ENCODE measurements at regions not wholly inside any gene's neighbourhood (a gene's known extent, or its start where the extent isn't known, plus 50 kb on each side); places are given as distances from the start of the nearest gene placed in this dataset.

DNA sequence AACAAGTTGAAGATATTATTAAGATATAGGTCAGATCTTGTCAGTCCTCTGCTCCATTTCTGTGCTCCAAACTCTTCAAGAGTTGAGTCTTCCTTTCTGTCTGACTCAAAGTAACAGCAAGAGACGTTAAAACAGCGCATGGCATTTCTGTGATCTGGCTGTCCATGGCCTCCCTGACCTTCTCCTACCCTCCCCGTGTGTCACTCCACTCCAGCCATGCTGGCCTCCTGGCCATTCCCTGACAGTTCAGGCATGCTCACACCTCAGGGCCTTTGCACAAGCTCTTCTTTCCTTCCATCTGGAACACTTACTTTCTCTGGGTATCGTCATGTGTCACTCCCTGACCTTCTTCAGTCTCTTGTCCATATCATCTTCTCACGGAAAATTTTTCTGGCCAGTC, 229.0 kb downstream of the CENPF start:
- TF ChIP-seq, protein P1, sequence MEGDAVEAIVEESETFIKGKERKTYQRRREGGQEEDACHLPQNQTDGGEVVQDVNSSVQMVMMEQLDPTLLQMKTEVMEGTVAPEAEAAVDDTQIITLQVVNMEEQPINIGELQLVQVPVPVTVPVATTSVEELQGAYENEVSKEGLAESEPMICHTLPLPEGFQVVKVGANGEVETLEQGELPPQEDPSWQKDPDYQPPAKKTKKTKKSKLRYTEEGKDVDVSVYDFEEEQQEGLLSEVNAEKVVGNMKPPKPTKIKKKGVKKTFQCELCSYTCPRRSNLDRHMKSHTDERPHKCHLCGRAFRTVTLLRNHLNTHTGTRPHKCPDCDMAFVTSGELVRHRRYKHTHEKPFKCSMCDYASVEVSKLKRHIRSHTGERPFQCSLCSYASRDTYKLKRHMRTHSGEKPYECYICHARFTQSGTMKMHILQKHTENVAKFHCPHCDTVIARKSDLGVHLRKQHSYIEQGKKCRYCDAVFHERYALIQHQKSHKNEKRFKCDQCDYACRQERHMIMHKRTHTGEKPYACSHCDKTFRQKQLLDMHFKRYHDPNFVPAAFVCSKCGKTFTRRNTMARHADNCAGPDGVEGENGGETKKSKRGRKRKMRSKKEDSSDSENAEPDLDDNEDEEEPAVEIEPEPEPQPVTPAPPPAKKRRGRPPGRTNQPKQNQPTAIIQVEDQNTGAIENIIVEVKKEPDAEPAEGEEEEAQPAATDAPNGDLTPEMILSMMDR (IDR thresholded peaks at IDR 0.05) = no peak
- TF ChIP-seq EP300 (IDR thresholded peaks at IDR 0.05) (no peak), POLR2AphosphoS5 (IDR thresholded peaks at IDR 0.05) (no peak), POLR2A (IDR thresholded peaks at IDR 0.05) (no peak)

DNA sequence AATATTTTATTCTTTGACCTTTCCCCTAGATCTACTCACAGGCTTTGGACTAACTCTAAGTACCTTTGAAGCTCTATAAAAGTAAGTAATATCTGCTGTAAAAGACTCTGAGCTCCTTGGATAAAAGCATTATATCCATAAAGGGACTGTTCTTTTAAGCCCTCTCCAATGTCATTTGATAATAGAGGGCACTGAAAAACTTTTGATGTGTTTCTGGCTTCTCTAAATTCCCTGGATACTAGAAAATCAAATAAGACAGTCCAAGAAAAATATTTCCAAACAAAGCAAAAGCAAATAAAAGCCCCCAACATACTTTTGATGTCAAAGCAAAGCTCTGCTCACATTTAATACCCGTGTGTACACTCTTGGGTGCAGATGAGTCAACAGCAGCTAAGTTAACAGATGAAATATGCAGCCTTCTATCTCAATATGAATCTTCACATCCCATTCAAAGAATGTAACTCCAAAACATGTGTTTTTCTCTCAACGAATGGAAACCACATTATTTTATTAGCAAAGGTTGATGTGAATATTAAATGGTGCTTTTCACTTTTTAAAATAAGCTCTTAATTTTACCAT, 230.3 kb downstream of the CENPF start:
- peaks cover 0 to 4% (median under 1%) of the 10 kb centered on the region in 4 donors for H3K9me3 ChIP-seq
- 41 to 56% (median 47%) methylated on average over 2 of the region's 2 CpGs for WGBS, 5 donors
- intact Hi-C loops (cut with DNase I; ENCODE audit: low total_unique reads) = no loop called here
- no peaks in the 10 kb centered on the region for H3K36me3 ChIP-seq
- DNase-seq = no peak
- TF ChIP-seq, protein P1 (IDR thresholded peaks at IDR 0.05) = no peak
- TF ChIP-seq POLR2AphosphoS5 (IDR thresholded peaks at IDR 0.05) (no peak), EP300 (IDR thresholded peaks at IDR 0.05) (no peak)
- no peaks in the 10 kb centered on the region for H3K4me1 ChIP-seq
- H3K27ac ChIP-seq = no peak overlapping the region
- H3K27me3 ChIP-seq = no peaks in the 10 kb centered on the region
- H3K4me3 ChIP-seq = no peak overlapping the region

More for the DNA sequence above, 229.0 kb downstream of the CENPF start:
- no peak overlapping the region for H3K4me3 ChIP-seq
- no peaks in the 10 kb centered on the region for H3K27me3 ChIP-seq
- intact Hi-C loops (cut with DNase I; ENCODE audit: low total_unique reads) = no loop called here
- 71 to 93% (median 88%) methylated on average over 5 of the region's 5 CpGs for WGBS, 5 donors
- H3K9me3 ChIP-seq = peaks cover 0 to 13% (median 6%) of the 10 kb centered on the region in 4 donors
- H3K4me1 ChIP-seq = no peaks in the 10 kb centered on the region
- H3K36me3 ChIP-seq = no peaks in the 10 kb centered on the region
- no peak overlapping the region for H3K27ac ChIP-seq
- no peak for DNase-seq

DNA sequence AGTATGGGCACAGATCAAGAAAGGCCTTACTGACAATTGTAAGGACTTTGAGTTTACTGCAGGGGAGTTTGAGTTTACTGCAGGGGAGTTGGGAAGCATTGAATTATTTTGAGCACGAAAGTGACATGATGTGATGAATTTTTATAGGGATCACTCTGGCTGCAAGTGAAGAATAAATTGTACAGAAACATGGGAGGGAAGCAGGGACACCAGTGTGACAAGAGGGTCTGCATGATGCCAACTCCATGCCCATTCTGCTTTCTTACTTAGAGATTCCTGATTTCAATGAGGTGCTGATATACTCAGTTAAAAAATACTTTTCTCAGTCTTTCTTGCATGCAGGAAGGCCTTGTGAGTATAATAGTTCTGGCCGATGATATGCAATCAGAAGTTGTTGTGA, 234.4 kb downstream of the CENPF start:
- intact Hi-C loops (cut with DNase I; ENCODE audit: low total_unique reads) = no loop called here

DNA sequence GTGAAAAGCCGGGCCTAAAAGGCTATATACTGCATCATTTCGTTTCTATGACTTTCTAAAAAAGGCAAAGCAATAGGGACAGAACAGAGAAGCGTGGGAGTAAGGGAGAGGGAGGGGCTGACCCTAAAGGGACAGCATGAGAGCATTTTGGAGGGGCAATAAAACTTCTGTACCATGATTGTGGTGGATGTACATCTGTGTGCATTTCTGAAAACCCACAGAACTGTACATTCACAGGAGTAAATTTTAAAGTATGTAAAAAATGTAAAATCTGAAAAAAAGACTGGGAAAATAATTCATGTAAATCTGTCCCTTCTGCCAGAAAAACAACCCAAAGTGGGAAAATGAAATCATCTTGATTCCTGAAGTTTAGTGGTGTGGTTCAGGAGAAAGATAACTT, 235.4 kb downstream of the CENPF start:
- no peak overlapping the region for H3K27ac ChIP-seq
- TF ChIP-seq POLR2AphosphoS5 (IDR thresholded peaks at IDR 0.05) = no peak
- TF ChIP-seq, protein P1 (IDR thresholded peaks at IDR 0.05) = no peak
- TF ChIP-seq POLR2A (IDR thresholded peaks at IDR 0.05) = no peak
- TF ChIP-seq EP300 (IDR thresholded peaks at IDR 0.05) = no peak
- no peak for DNase-seq
- H3K36me3 ChIP-seq = no peaks in the 10 kb centered on the region
- H3K9me3 ChIP-seq = no peaks in the 10 kb centered on the region
- no peak overlapping the region for H3K4me3 ChIP-seq
- no peaks in the 10 kb centered on the region for H3K27me3 ChIP-seq
- intact Hi-C loops (cut with DNase I; ENCODE audit: low total_unique reads) = no loop called here
- H3K4me1 ChIP-seq = no peaks in the 10 kb centered on the region
- WGBS, 5 donors = 60 to 82% (median 65%) methylated on average over 3 of the region's 3 CpGs

More for the DNA sequence above, 234.4 kb downstream of the CENPF start:
- no peaks in the 10 kb centered on the region for H3K27me3 ChIP-seq
- H3K36me3 ChIP-seq = no peaks in the 10 kb centered on the region
- H3K4me3 ChIP-seq = no peak overlapping the region
- TF ChIP-seq EP300 (IDR thresholded peaks at IDR 0.05) (no peak), POLR2A (IDR thresholded peaks at IDR 0.05) (no peak), POLR2AphosphoS5 (IDR thresholded peaks at IDR 0.05) (no peak)
- TF ChIP-seq, protein P1 (IDR thresholded peaks at IDR 0.05) = no peak
- no peaks in the 10 kb centered on the region for H3K4me1 ChIP-seq
- 88 to 94% (median 90%) methylated on average over 2 of the region's 2 CpGs for WGBS, 5 donors
- H3K9me3 ChIP-seq = no peaks in the 10 kb centered on the region
- no peak overlapping the region for H3K27ac ChIP-seq
- DNase-seq = no peak
